MM.1S (cell line): ENCODE measurements at regions not wholly inside any gene's neighbourhood (a gene's known extent, or its start where the extent isn't known, plus 50 kb on each side); places are given as distances from the start of the nearest gene placed in this dataset.
A peak's percentile ranks its signal among the peaks of the same experiment; 100 is the strongest.

Experiments
- DNase-seq: peaks from one replicate; pipeline ENCODE4 v3.0.0-alpha.2; 2015
- H2AFZ ChIP-seq: fragments of 300-600 bp; sonication (generic); 2 replicates; pipeline ENCODE4 v1.6.0; 2016; ENCODE audit warnings: antibody characterized with exemption, low read length
- H3F3A ChIP-seq: fragments of 300-600 bp; sonication (generic); 2 replicates; pipeline ENCODE4 v1.6.1; 2016; ENCODE audit warnings: mild to moderate bottlenecking, antibody characterized with exemption, low read length, moderate library complexity, mixed read lengths; ENCODE audit not compliant: insufficient read depth
- H3K27ac ChIP-seq: fragments of 300-600 bp; sonication (generic); 2 replicates; pipeline ENCODE4 v1.5.1; 2016; ENCODE audit warnings: mild to moderate bottlenecking, low read length
- H3K27me3 ChIP-seq: fragments of 300-600 bp; sonication (generic); replicated peaks from 2 replicates; pipeline ENCODE4 v1.6.0; 2016; ENCODE audit warnings: low read length; ENCODE audit not compliant: insufficient read depth
- H3K36me3 ChIP-seq: fragments of 300-600 bp; sonication (generic); replicated peaks from 2 replicates; pipeline ENCODE4 v1.6.1; 2016; ENCODE audit warnings: mild to moderate bottlenecking, low read length, mixed read lengths; ENCODE audit not compliant: insufficient read depth
- H3K4me1 ChIP-seq: fragments of 300-600 bp; sonication (generic); 2 replicates; pipeline ENCODE4 v1.6.1; 2016; ENCODE audit warnings: low read length, mixed read lengths
- H3K4me2 ChIP-seq: fragments of 300-600 bp; sonication (generic); 2 replicates; pipeline ENCODE4 v1.6.0; 2016; ENCODE audit warnings: low read depth, low read length
- H3K4me3 ChIP-seq: fragments of 300-600 bp; sonication (generic); 2 replicates; pipeline ENCODE4 v1.5.1; 2016; ENCODE audit warnings: low read length, mixed read lengths
- H3K79me2 ChIP-seq: fragments of 300-600 bp; sonication (generic); 2 replicates; pipeline ENCODE4 v1.6.1; 2016; ENCODE audit warnings: mixed run types, low read length, mixed read lengths
- H3K9ac ChIP-seq: fragments of 300-600 bp; sonication (generic); 2 replicates; pipeline ENCODE4 v1.6.1; 2016; ENCODE audit warnings: low read length, mixed read lengths
- H3K9me2 ChIP-seq: fragments of 300-600 bp; sonication (generic); replicated peaks from 2 replicates; pipeline ENCODE4 v1.6.1; 2016; ENCODE audit warnings: mild to moderate bottlenecking, low read length, mixed read lengths; ENCODE audit not compliant: insufficient read depth
- H3K9me3 ChIP-seq: fragments of 300-600 bp; sonication (generic); replicated peaks from 2 replicates; pipeline ENCODE4 v1.6.1; 2016; ENCODE audit warnings: mild to moderate bottlenecking, low read length, mixed read lengths; ENCODE audit not compliant: insufficient read depth
- H4K20me1 ChIP-seq: fragments of 300-600 bp; sonication (generic); 2 replicates; pipeline ENCODE4 v1.6.1; 2016; ENCODE audit warnings: mild to moderate bottlenecking, low read length, moderate library complexity, mixed read lengths; ENCODE audit not compliant: insufficient read depth
- EZH2 ChIP-seq: fragments of 300-600 bp; sonication (generic); optimal IDR thresholded peaks from 2 replicates; pipeline ENCODE3; 2017; ENCODE audit warnings: low read depth, mild to moderate bottlenecking, antibody characterized with exemption, low read length, mixed read lengths
- EZH2phosphoT487 ChIP-seq: fragments of 300-600 bp; sonication (generic); IDR thresholded peaks from 2 replicates; pipeline ENCODE4 v1.6.1; 2018; ENCODE audit warnings: antibody characterized with exemption, low read length
- TF ChIP-seq, protein P1 (sequence below): fragments of 300-600 bp; sonication (generic); IDR thresholded peaks from 2 replicates; pipeline ENCODE4 v1.5.1; 2016; ENCODE audit warnings: antibody characterized with exemption, low read length, mixed read lengths

- Histone ChIP-seq H3K36me3 (no peaks in the 10 kb centered on the region), H4K20me1 (no peaks in the 10 kb centered on the region), H3K4me1 (no peaks in the 10 kb centered on the region), H3K27me3 (no peaks in the 10 kb centered on the region), H3K4me2 (no peak overlapping the region), H3K9me3 (no peaks in the 10 kb centered on the region), H3K79me2 (no peaks in the 10 kb centered on the region), H3F3A (no peaks in the 10 kb centered on the region), H3K9me2 (no peaks in the 10 kb centered on the region), H2AFZ (peak overlapping the region; percentile 43), H3K9ac (no peak overlapping the region; the same call in 1 of the 2 replicates), H3K27ac (no peak overlapping the region), H3K4me3 (no peak overlapping the region)
- TF ChIP-seq EZH2, result no peak
- TF ChIP-seq, protein P1, sequence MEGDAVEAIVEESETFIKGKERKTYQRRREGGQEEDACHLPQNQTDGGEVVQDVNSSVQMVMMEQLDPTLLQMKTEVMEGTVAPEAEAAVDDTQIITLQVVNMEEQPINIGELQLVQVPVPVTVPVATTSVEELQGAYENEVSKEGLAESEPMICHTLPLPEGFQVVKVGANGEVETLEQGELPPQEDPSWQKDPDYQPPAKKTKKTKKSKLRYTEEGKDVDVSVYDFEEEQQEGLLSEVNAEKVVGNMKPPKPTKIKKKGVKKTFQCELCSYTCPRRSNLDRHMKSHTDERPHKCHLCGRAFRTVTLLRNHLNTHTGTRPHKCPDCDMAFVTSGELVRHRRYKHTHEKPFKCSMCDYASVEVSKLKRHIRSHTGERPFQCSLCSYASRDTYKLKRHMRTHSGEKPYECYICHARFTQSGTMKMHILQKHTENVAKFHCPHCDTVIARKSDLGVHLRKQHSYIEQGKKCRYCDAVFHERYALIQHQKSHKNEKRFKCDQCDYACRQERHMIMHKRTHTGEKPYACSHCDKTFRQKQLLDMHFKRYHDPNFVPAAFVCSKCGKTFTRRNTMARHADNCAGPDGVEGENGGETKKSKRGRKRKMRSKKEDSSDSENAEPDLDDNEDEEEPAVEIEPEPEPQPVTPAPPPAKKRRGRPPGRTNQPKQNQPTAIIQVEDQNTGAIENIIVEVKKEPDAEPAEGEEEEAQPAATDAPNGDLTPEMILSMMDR, result peak; percentile 45
- peak; percentile 48 for DNase-seq
Observed at GRCh38 chr21:22575165-22575584, 1577.0 kb downstream of the NCAM2 start.

- H3K27ac ChIP-seq, result no peak overlapping the region
- no peak overlapping the region for H3K4me2 ChIP-seq
- no peak overlapping the region for H2AFZ ChIP-seq
Observed at GRCh38 chr21:22579741-22580140, 1581.5 kb downstream of the NCAM2 start.

GRCh38 chr21:22582026-22582425 is 1583.8 kb downstream of the NCAM2 start:
- Histone ChIP-seq H3K9me3 (no peaks in the 10 kb centered on the region), H3K79me2 (no peaks in the 10 kb centered on the region), H3K4me2 (no peak overlapping the region), H3K4me3 (no peak overlapping the region), H4K20me1 (no peaks in the 10 kb centered on the region), H3K27me3 (no peaks in the 10 kb centered on the region), H3K4me1 (no peaks in the 10 kb centered on the region), H2AFZ (no peak overlapping the region), H3K27ac (no peak overlapping the region), H3K36me3 (no peaks in the 10 kb centered on the region), H3K9ac (no peak overlapping the region), H3K9me2 (no peaks in the 10 kb centered on the region; the same call in 1 of the 2 replicates), H3F3A (no peaks in the 10 kb centered on the region)
- no peak for DNase-seq
- no peak for TF ChIP-seq EZH2phosphoT487
- TF ChIP-seq EZH2, result no peak
- TF ChIP-seq, protein P1, result no peak

More at GRCh38 chr21:22579741-22580140, 1581.5 kb downstream of the NCAM2 start:
- Histone ChIP-seq H3K36me3 (no peaks in the 10 kb centered on the region), H3K9ac (no peak overlapping the region), H3K9me3 (no peaks in the 10 kb centered on the region), H3K79me2 (no peaks in the 10 kb centered on the region), H3K4me1 (no peaks in the 10 kb centered on the region), H3F3A (no peaks in the 10 kb centered on the region), H3K4me3 (no peak overlapping the region), H3K27me3 (no peaks in the 10 kb centered on the region), H3K9me2 (no peaks in the 10 kb centered on the region; the same call in 1 of the 2 replicates), H4K20me1 (no peaks in the 10 kb centered on the region)
- TF ChIP-seq EZH2 (no peak), EZH2phosphoT487 (no peak)
- TF ChIP-seq, protein P1, result no peak
- DNase-seq, result no peak
